ENCODE measurements at regions not wholly inside any gene's neighbourhood (a gene's known extent, or its start where the extent isn't known, plus 50 kb on each side); places are given as distances from the start of the nearest gene placed in this dataset.

- Histone ChIP-seq H3K27ac (no peak overlapping the region), H3K4me1 (peaks cover 7% of the 10 kb centered on the region), H3K4me3 (no peak overlapping the region), H3K27me3 (peaks cover 7% of the 10 kb centered on the region), H3K9me3 (no peaks in the 10 kb centered on the region), H3K36me3 (no peaks in the 10 kb centered on the region)
- DNase-seq (ENCODE audit: low spot score in 2 of 2): no peak
- WGBS: 79% methylated on average over 8 of the region's 8 CpGs
- TF ChIP-seq POLR2A (IDR thresholded peaks at IDR 0.05) (no peak), POLR2AphosphoS5 (IDR thresholded peaks at IDR 0.05) (no peak), EP300 (IDR thresholded peaks at IDR 0.05) (no peak)
- TF ChIP-seq, protein P1, sequence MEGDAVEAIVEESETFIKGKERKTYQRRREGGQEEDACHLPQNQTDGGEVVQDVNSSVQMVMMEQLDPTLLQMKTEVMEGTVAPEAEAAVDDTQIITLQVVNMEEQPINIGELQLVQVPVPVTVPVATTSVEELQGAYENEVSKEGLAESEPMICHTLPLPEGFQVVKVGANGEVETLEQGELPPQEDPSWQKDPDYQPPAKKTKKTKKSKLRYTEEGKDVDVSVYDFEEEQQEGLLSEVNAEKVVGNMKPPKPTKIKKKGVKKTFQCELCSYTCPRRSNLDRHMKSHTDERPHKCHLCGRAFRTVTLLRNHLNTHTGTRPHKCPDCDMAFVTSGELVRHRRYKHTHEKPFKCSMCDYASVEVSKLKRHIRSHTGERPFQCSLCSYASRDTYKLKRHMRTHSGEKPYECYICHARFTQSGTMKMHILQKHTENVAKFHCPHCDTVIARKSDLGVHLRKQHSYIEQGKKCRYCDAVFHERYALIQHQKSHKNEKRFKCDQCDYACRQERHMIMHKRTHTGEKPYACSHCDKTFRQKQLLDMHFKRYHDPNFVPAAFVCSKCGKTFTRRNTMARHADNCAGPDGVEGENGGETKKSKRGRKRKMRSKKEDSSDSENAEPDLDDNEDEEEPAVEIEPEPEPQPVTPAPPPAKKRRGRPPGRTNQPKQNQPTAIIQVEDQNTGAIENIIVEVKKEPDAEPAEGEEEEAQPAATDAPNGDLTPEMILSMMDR (IDR thresholded peaks at IDR 0.05): no peak
Observed at GRCh38 chr16:73177729-73178295, 129.9 kb upstream of the ZFHX3 start.

DNA sequence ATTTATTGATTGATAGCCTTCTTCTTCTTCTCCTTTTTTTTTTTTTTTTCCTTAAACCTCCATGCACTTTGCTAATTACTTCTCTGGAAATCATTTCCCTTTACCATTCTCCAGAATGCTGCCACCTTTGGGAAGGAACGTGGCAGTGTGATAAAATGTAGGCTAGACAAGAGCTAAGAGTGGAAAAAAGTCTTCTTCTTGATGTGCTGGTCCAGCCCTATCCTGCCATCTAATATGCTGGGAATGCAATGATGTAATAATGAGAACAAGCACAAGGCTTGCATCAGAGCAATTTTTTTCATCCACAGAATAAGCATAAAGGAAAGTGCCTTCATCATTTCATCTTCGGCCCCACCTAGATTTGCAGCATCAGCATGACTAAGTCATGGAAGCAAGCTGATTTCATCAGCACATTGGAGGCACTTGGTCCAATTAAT is 128.7 kb upstream of the ZFHX3 start:
- Histone ChIP-seq H3K9me3 (no peaks in the 10 kb centered on the region), H3K36me3 (no peaks in the 10 kb centered on the region), H3K27ac (no peak overlapping the region), H3K4me1 (peaks cover 15% of the 10 kb centered on the region), H3K27me3 (peaks cover 7% of the 10 kb centered on the region), H3K4me3 (no peak overlapping the region)
- no peak for TF ChIP-seq EP300 (IDR thresholded peaks at IDR 0.05)
- no peak for TF ChIP-seq POLR2AphosphoS5 (IDR thresholded peaks at IDR 0.05)
- no peak for TF ChIP-seq POLR2A (IDR thresholded peaks at IDR 0.05)
- TF ChIP-seq, protein P1 (IDR thresholded peaks at IDR 0.05): no peak
- DNase-seq (ENCODE audit: low spot score in 2 of 2): no peak
- WGBS: 56% methylated on average over 2 of the region's 2 CpGs

- Histone ChIP-seq H3K27me3 (peaks cover 16% of the 10 kb centered on the region), H3K9me3 (no peaks in the 10 kb centered on the region), H3K36me3 (no peaks in the 10 kb centered on the region), H3K4me1 (peaks cover 27% of the 10 kb centered on the region), H3K4me3 (no peak overlapping the region), H3K27ac (peak overlapping the region; percentile 41)
- 32% methylated on average over 18 of the region's 18 CpGs for WGBS
- DNase-seq (ENCODE audit: low spot score in 2 of 2): no peak
- no peak for TF ChIP-seq POLR2AphosphoS5 (IDR thresholded peaks at IDR 0.05)
- TF ChIP-seq, protein P1 (IDR thresholded peaks at IDR 0.05): no peak
- no peak for TF ChIP-seq POLR2A (IDR thresholded peaks at IDR 0.05)
- TF ChIP-seq EP300 (IDR thresholded peaks at IDR 0.05): no peak
Observed at GRCh38 chr16:73172973-73173709, 125.2 kb upstream of the ZFHX3 start.

GRCh38 chr16:73172241-73172972 is 124.5 kb upstream of the ZFHX3 start:
- 54% methylated on average over 23 of the region's 23 CpGs for WGBS
- peak in 1 of 2 donors; percentile 74 for DNase-seq (ENCODE audit: low spot score in 2 of 2)
- Histone ChIP-seq H3K4me3 (no peak overlapping the region), H3K4me1 (peaks cover 27% of the 10 kb centered on the region), H3K27ac (peak overlapping the region; percentile 51), H3K36me3 (no peaks in the 10 kb centered on the region), H3K27me3 (peaks cover 16% of the 10 kb centered on the region), H3K9me3 (no peaks in the 10 kb centered on the region)
- no peak for TF ChIP-seq POLR2AphosphoS5 (IDR thresholded peaks at IDR 0.05)
- TF ChIP-seq EP300 (IDR thresholded peaks at IDR 0.05): no peak
- TF ChIP-seq, protein P1 (IDR thresholded peaks at IDR 0.05): no peak
- no peak for TF ChIP-seq POLR2A (IDR thresholded peaks at IDR 0.05)

DNA sequence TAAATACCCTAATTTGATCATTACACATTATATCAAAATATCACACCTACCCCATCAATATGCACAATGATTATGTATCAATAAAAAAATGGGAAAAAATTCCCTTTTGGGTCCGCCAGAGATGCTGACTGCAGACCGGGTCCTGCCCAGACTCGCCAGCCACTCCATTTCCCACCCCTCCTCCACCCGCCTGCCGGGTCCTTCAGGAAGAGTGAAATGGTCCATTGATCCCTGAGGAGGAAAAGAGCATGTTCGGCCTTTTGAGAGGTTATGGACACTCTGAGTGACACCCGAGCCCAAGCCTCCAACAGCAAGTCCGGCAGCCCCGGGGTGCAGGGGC is 123.9 kb upstream of the ZFHX3 start:
- Histone ChIP-seq H3K36me3 (no peaks in the 10 kb centered on the region), H3K27ac (peak overlapping the region; percentile 51), H3K9me3 (no peaks in the 10 kb centered on the region), H3K27me3 (peaks cover 16% of the 10 kb centered on the region), H3K4me3 (no peak overlapping the region), H3K4me1 (peaks cover 32% of the 10 kb centered on the region)
- TF ChIP-seq EP300 (IDR thresholded peaks at IDR 0.05): no peak
- no peak for TF ChIP-seq POLR2AphosphoS5 (IDR thresholded peaks at IDR 0.05)
- no peak for TF ChIP-seq POLR2A (IDR thresholded peaks at IDR 0.05)
- TF ChIP-seq, protein P1 (IDR thresholded peaks at IDR 0.05): no peak
- WGBS: 84% methylated on average over 9 of the region's 9 CpGs
- no peak for DNase-seq (ENCODE audit: low spot score in 2 of 2)

Measured in suprapubic skin (tissue), 4 donors.